ENCODE measurements at regions not wholly inside any gene's neighbourhood (a gene's known extent, or its start where the extent isn't known, plus 50 kb on each side); places are given as distances from the start of the nearest gene placed in this dataset.

GRCh38 chr2:235141411-235142128 lies 189.8 kb downstream of the SH3BP4 start:
- no peaks in the 10 kb centered on the region for H3K9me3 ChIP-seq (ENCODE audit: insufficient read depth in 2 of 2, low read depth in 1 of 2, low read length in 1 of 2)
- H4K91ac ChIP-seq (replicated peaks; ENCODE audit: insufficient read length, low read length), result no peak overlapping the region
- no peak overlapping the region for H3K4me2 ChIP-seq (ENCODE audit: insufficient read depth in 1 of 2, low read depth in 2 of 2, low read length in 2 of 2)
- no peak overlapping the region for H3K23ac ChIP-seq (ENCODE audit: insufficient read length)
- no peaks in the 10 kb centered on the region for H3K79me2 ChIP-seq (ENCODE audit: control insufficient read depth in 1 of 2, insufficient read depth in 2 of 2, low read length in 2 of 2)
- no peak overlapping the region for H2AK5ac ChIP-seq (ENCODE audit: low read depth, low read length)
- no peaks in the 10 kb centered on the region for H3K23me2 ChIP-seq (ENCODE audit: low read depth, low read length)
- no peaks in the 10 kb centered on the region for H3K36me3 ChIP-seq (ENCODE audit: control insufficient read depth in 2 of 4, insufficient read depth in 4 of 4, low read length in 3 of 4)
- H2BK5ac ChIP-seq (ENCODE audit: low read depth, low read length), result no peak overlapping the region
- no peaks in the 10 kb centered on the region for H4K20me1 ChIP-seq (replicated peaks in 1 of 2; ENCODE audit: control insufficient read depth in 1 of 2, insufficient read depth in 2 of 2, low read length in 2 of 2)
- CTCF ChIA-PET (ENCODE audit: partially characterized antibody), result interaction anchor here (1.3 to 3.0 kb wide), 4 partner anchors 9 to 1285 kb away, joined by 3 to 13 read pairs (median 4); no protein-coding TSS in a partner anchor
- no peak overlapping the region for H2BK12ac ChIP-seq (ENCODE audit: low read depth, low read length)
- H3K18ac ChIP-seq (ENCODE audit: extremely low read depth, low read length), result no peak overlapping the region
- no peak overlapping the region for H3K4me3 ChIP-seq (ENCODE audit: extremely low read depth in 1 of 4, insufficient read depth in 2 of 4, low read depth in 3 of 4, low read length in 4 of 4)
- H2BK120ac ChIP-seq (replicated peaks; ENCODE audit: low read depth, low read length), result no peak overlapping the region
- peak in 1 of 2 experiments; percentile 19 for DNase-seq (ENCODE audit: low read depth in 1 of 2, low spot score in 2 of 2)
- no peak overlapping the region for H3K9ac ChIP-seq (replicated peaks in 1 of 4; ENCODE audit: extremely low read depth in 1 of 4, low read depth in 3 of 4, low read length in 3 of 4)
- H4K8ac ChIP-seq (ENCODE audit: extremely low read depth, insufficient read depth, low read length), result no peak overlapping the region
- H3K14ac ChIP-seq (ENCODE audit: insufficient read length), result no peak overlapping the region
- H2BK15ac ChIP-seq (ENCODE audit: low read length), result no peak overlapping the region
- POLR2A ChIA-PET (ENCODE audit: partially characterized antibody), result no interaction called here
- no peak overlapping the region for H3K4ac ChIP-seq (replicated peaks; ENCODE audit: insufficient read length, low read depth, low read length)
- no peak overlapping the region for H2BK20ac ChIP-seq (ENCODE audit: low read length)
- H3K56ac ChIP-seq (replicated peaks; ENCODE audit: insufficient read length, low read depth, low read length), result no peak overlapping the region
- no peak for FAIRE-seq
- H3K27ac ChIP-seq (ENCODE audit: low read depth, low read length), result no peak overlapping the region
- no peak for TF ChIP-seq HDAC6 (IDR thresholded peaks at IDR 0.05; ENCODE audit: low read depth, low read length)
- TF ChIP-seq MAFK (IDR thresholded peaks at IDR 0.05; ENCODE audit: low read depth, low read length), result no peak
- TF ChIP-seq RAD21 (IDR thresholded peaks at IDR 0.05 in 1 of 2, conservative IDR thresholded peaks at IDR 0.05 in 1 of 2; ENCODE audit: low read depth in 2 of 2, low read length in 2 of 2), result no peak
- no peak for TF ChIP-seq NANOG (IDR thresholded peaks at IDR 0.05; ENCODE audit: insufficient read depth, low read depth, low read length, poor library complexity, severe bottlenecking)
- TF ChIP-seq CHD1 (IDR thresholded peaks at IDR 0.05; ENCODE audit: low read depth, low read length), result no peak
- no peak for TF ChIP-seq SRF (IDR thresholded peaks at IDR 0.05; ENCODE audit: low read depth, low read length)
- TF ChIP-seq, protein P1, sequence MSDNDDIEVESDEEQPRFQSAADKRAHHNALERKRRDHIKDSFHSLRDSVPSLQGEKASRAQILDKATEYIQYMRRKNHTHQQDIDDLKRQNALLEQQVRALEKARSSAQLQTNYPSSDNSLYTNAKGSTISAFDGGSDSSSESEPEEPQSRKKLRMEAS (IDR thresholded peaks at IDR 0.05), result no peak
- H4K5ac ChIP-seq (ENCODE audit: insufficient read length, low read depth, low read length), result no peak overlapping the region
- H3K27me3 ChIP-seq (replicated peaks in 1 of 4; ENCODE audit: control insufficient read depth in 3 of 4, extremely low read depth in 1 of 4, insufficient read depth in 3 of 4, low read length in 3 of 4), result peaks cover 0 to 3% (median 0%) of the 10 kb centered on the region in 4 experiments; a peak in 2 of 7 replicates
- 89% methylated on average over 12 of the region's 12 CpGs; no CpG with 5 or more reads in 1 of the 2 experiments for WGBS, 2 experiments (ENCODE audit: extremely low coverage in 1 of 2, insufficient coverage in 1 of 2, insufficient read length in 1 of 2, insufficient replicate concordance in 2 of 2, low coverage in 1 of 2, low lambda C conversion rate in 2 of 2, missing lambda C conversion rate in 1 of 2)
- no peaks in the 10 kb centered on the region for H3K79me1 ChIP-seq (ENCODE audit: low read depth, low read length)
- no peaks in the 10 kb centered on the region; a peak in 1 of 7 replicates for H3K4me1 ChIP-seq (replicated peaks in 1 of 4; ENCODE audit: control insufficient read depth in 3 of 4, insufficient read depth in 4 of 4, low read length in 3 of 4)
- no peak overlapping the region for H2AFZ ChIP-seq (ENCODE audit: low read length)
